T-helper 1 cell treated with Interleukin-12 subunit alpha and Interleukin-12 subunit beta and Interleukin-4 antibody, amounts not matched to agents 30 ng/mL and 1 ng/mL, for 36 hours (primary cell): ENCODE measurements at regions not wholly inside any gene's neighbourhood (a gene's known extent, or its start where the extent isn't known, plus 50 kb on each side); places are given as distances from the start of the nearest gene placed in this dataset.
"Not testable (repeated sequence)": the region's sequence is repeated elsewhere in the genome, so short reads cannot be mapped to it uniquely, and the experiment has no call there.

Experiments used
- intact Hi-C: fragments of 100-400 bp; cut with micrococcal nuclease; formaldehyde crosslinking; loops from one replicate; pipeline ENCODE4 v1.15.1; 2024

DNA sequence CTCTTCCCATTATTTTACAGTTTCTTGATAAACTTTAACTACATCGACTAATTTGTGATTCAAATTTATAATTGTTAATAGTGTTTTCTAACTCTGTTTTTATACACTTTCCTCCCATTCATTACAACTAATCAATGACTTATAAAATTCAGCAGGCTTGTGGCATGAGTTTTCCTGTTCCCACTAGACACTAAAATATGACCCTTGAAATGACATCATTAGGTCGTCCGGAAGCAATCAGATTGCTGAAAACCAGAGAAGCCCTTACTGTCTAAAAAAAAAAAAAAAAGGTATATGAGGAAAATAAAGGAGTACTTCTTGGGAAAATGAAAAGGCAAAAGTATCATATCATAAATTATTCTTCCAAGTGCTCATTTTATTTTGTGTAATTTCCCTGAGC lies 553.7 kb downstream of the ZNF608 start:
- intact Hi-C loops, result no loop called here

DNA sequence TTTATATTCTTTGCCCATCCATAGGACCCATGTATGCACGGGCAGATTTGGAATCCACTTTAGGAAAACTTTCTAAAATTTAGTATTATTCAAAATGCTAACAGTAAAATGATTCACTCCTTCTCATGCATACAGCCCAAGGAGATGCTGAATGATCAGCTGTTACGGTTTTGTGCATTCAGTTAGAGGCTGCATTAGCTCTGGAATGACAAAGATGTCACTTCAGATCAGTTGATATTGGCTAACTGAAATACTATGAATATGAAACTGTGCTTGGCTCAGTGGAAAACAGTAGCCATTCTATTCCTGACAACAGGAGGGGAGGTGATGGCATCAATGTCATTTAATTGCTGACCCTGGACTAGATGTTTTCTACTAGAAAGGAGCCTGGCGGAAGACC lies 560.7 kb downstream of the ZNF608 start:
- intact Hi-C loops, result no loop called here

GRCh38 chr5:124182133-124182532 lies 564.3 kb downstream of the ZNF608 start:
- intact Hi-C loops, result no loop called here

DNA sequence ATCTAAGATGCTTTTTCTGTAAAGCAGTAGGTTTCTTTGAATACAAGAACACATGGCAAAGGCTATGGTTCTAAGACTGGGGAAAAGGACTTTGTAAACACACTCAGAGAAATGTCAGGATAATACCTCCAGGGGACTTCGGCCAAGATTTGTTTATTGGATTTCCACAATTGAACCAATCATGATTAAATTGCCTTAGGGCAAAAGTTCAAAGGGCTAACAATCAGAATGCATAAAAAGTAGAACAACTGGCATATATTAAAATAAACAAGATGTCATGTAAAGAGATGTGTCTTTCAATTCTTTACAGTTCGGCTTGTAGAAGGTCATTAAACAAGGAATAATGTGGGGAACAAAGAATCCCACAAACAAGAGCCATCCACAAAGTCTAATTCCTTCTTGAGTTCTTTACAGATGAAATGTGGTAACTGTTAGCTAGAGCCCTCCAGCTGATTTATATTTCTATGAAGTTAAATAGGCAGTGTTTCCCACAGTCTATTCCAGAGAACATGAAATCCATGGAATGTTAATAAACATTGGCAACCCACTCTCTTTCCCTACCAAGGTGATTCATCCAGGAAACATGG lies 565.5 kb downstream of the ZNF608 start:
- intact Hi-C loops, result no loop called here

DNA sequence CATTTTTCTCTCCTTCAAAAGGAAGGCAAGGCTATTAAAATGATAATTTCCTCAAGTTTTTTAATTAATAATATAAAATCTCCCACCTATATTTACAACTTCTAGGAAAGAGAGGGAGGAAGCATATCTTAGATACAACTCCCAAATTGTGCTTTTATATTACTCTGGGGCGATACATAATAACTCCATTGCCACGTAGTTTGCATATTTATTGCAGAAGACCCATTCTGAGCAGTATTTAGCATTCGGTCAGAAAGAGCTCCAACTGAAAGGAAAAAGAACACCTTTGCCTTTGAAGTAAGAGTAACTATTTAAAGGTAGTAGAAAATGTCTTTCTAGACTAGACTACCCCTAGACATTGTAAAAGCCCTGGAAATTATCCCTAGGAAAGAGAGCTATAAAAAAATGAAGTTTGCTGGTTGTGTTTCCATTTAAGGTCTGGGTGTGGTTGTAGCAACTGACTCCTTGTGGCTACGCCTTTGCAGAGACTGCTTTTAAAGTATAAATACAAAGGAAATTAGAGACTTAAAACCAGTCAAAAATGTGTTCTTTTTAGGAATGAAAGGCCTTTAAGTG lies 566.1 kb downstream of the ZNF608 start:
- intact Hi-C loops, result no loop called here

DNA sequence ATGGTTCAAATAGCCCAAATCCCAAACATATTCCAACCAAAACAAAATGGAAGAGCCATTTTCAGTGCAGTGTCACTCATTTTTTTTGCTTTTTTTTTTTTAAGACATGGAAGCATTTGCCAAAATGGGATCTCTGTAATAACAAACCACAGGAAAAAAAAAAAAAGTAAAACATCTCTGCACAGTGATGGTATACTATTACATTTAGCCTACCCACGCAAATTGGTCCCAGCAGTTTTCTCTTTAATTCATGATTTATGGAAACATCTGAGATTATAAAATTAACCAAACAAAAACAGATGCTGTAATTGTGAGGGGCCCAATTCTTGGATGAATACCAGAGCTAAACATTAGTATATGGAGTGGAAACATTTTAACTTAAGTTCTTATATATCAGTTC lies 566.6 kb downstream of the ZNF608 start:
- intact Hi-C loops, result no loop called here

DNA sequence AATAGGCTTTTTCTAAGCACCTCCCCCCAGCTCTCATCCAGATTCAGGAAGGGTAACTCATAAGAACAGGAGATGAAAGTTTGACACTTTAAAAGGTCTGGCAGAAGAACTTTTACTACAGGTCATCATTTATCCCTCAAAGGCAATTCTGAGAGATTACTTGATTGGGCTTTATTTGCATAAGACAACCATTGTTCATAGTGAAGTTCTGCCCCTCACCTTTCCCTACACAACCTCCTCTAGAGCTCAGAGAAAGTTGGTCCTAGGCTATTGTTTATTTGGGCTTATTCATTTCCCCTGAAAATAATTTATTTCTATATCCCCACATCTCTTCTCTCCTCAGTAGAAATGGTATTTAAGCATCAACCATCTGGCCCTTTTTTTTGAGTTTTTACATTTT lies 568.4 kb downstream of the ZNF608 start:
- intact Hi-C loops, result no loop called here

DNA sequence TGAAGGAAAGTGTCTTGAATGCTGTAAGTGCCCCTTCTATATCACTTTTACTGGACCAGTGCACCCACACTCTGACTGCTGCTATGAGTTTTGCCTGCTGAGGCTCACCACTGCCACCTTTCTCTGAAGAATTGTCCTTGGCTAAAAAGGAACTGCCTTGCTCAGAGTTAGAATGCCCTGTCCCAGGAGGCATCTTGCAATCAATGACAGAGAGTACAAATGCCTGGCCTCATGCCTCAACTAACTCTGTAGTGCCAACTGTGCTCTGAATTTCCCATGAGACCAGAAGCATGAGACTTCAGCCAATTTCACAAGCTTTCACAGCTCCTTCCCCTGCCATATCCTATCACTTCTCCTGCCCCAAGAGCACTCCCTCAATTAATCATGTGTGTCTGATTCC lies 569.7 kb downstream of the ZNF608 start:
- intact Hi-C loops, result no loop called here

DNA sequence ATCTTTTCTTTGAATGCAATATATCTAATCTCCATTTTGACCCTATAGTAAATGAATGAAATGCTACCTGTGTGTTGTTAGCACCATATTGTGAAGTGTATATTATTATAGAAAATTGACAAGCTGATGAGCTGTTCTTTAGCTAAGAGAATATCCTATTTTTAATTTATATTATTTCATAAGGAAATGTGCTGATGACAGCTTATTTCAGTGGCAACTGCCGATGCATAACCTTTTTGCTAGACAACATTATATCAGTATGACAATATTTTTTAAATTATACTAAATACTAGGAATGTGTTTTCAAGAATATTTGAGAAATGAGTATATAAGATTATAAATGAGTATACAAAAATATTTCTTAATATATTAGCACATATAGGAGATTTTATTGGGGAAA lies 573.1 kb downstream of the ZNF608 start:
- intact Hi-C loops, result no loop called here

DNA sequence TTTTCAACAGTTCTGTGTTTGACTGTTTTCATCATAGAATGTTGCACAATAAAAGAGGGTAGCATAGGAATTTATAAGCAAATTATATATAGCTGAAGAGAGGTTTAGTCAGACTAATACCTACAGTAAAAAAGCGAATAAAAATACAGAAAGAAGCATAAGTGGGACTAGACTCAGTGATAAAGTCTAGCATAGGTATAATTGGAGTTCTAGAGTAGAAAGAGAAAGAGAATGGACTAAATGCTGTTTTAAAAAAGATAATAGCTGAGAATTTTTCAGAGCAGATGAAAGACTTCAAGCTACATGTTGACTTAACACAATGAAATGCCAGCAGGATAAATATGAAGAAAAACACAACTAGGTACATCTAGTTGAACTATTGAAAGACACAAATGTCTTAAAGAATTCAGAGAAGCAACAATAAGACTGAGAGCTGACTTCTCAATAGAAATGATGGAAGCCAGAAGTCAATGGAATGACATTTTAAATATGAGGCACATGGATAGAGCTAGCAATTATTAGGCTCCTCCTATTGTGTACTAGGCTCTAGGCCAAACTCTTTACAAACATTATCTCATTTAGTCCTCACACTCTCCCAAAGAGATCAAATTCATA lies 573.9 kb downstream of the ZNF608 start:
- intact Hi-C loops, result no loop called here

GRCh38 chr5:124168093-124168492 lies 578.3 kb downstream of the ZNF608 start:
- intact Hi-C loops, result not testable (repeated sequence)

DNA sequence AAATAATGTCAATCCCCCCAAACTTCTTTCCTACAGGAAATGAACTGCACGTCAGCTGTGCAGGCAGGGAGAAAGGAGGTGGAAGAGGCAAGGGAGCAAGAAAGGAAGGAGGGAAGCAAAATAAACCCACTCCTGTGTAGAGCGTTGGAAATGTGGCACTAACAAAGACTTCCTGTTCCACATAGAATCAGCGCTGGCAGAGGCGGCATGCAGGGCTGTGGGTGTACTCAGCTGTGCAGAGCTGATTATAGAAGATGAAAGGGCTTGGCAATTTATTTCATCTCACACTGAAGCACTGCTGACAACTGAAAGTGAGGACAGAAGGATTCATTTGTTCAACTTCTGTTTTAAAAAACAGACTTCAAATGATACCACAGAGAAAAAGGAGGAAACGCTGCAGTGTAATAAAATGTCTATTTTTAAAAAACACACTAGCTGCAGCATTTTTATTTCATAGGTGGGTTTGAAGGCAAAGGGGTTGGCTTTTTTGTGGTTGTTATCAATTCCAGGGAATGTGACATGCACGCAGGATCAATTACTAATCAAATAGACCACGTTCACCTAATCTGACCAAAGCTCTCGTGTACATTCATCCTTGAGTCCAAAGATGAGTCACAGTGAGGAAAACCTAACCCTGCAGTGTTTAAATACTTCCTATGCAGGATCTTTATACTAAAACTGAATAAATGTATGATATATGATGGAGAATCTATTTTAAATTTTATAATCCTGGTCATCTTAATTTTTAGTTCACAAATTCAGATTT lies 583.5 kb downstream of the ZNF608 start:
- intact Hi-C loops, result no loop called here

DNA sequence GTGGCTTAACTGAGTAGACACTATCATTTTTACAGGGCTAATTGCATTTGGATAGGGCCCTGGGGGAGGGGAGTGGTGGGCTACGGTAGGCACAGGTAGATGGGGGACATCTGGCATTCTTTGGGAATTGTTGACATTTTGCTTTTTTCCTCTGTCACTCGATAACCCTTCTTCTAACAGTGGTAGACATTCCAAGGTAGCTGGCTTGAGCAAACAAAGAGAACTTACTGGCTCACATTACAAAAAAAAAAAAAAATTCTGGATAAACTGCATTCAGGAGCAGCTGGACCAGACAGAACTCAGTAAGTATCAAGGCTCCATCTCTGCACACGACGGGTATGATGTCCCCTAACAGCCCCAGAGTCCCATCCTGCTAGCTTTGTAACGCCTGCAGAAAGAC lies 585.2 kb downstream of the ZNF608 start:
- intact Hi-C loops, result no loop called here

- intact Hi-C loops, result no loop called here
These were observed 586.2 kb downstream of the ZNF608 start for GRCh38 chr5:124160265-124160664.

- intact Hi-C loops, result no loop called here
These were observed 589.1 kb downstream of the ZNF608 start for GRCh38 chr5:124157320-124157719.

GRCh38 chr5:124156415-124156996 lies 589.9 kb downstream of the ZNF608 start:
- intact Hi-C loops, result no loop called here

- intact Hi-C loops, result no loop called here
These were observed 591.7 kb downstream of the ZNF608 start for GRCh38 chr5:124154714-124155113.

DNA sequence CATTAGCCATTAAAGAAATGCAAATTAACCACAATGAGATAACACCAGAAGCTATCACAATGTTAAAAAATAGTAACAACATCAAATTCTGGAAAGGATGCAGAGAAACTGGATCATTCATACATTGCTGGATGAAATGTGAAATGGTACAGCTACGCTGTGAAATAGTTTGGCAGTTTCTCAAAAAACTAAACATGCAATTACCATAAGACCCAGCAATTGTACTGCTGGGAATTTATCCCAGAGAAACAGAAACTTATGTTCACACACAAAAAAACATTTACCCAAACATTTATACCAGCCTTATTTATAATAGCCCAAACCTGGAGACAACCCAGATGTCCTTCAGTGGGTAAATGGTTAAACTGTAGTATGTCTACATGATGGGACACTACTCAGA lies 592.9 kb downstream of the ZNF608 start:
- intact Hi-C loops, result no loop called here

DNA sequence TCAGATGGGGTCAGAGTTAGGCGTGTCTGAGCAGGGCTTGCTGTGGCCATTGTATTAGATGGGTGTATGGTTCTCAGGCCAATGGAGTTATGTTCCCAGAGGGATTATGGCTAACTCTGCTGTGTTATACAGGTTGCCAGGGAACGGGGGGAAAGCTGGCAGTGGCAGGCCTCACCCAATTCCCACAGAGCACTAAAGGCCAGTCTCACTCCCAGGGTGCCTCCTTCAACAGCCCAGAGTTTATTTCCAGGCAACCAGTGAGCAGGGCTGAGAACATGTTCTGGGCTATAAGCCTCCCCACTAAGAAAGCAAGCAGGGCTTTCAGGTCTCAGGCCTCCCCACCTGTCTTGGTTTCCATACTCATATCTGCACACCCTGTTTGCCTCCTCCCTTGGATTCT lies 597.9 kb downstream of the ZNF608 start:
- intact Hi-C loops, result no loop called here

GRCh38 chr5:124140060-124140459 lies 606.4 kb downstream of the ZNF608 start:
- intact Hi-C loops, result no loop called here

DNA sequence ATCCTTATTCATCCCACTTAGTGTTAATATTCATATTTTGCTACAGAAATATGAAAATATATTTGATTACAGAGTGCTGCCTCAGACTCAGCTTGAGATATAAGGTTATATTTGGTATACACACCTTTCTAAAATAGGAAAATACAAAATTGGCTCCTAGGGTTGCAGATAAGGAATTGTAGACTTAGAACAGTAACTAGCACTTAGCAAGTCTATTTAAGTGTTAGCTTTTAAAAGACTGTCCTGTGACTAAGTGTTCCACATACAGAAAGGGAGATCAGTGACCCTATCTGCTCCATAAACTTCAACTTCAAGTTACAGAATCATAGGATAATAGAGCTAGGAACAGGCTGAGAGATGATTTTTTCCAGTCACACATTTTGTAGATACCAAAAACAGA lies 607.0 kb downstream of the ZNF608 start:
- intact Hi-C loops, result no loop called here

GRCh38 chr5:124136609-124137008 lies 609.8 kb downstream of the ZNF608 start:
- intact Hi-C loops, result no loop called here
